Thyroid gland (tissue), 4 donors: ENCODE measurements at regions not wholly inside any gene's neighbourhood (a gene's known extent, or its start where the extent isn't known, plus 50 kb on each side); places are given as distances from the start of the nearest gene placed in this dataset.

Source experiments
- POLR2A ChIP-seq, 2 donors: fragments of 450-650 bp; IDR thresholded peaks; one replicate each; pipeline ENCODE4 v1.6.1; 2017; ENCODE audit warnings: antibody characterized with exemption in 2 of 2, mild to moderate bottlenecking in 2 of 2, moderate library complexity in 1 of 2
- TF ChIP-seq, protein P1 (sequence below), 6 experiments: fragments of 200-600 bp in 3 of 6; fragments of 450-650 bp in 3 of 6; sonication (generic) in 3 of 6; IDR thresholded peaks; one replicate each; pipeline ENCODE4 v1.5.1; 2016 to 2019; ENCODE audit warnings: antibody characterized with exemption in 6 of 6, mild to moderate bottlenecking in 2 of 6, inconsistent platforms in 1 of 6, moderate library complexity in 1 of 6

DNA sequence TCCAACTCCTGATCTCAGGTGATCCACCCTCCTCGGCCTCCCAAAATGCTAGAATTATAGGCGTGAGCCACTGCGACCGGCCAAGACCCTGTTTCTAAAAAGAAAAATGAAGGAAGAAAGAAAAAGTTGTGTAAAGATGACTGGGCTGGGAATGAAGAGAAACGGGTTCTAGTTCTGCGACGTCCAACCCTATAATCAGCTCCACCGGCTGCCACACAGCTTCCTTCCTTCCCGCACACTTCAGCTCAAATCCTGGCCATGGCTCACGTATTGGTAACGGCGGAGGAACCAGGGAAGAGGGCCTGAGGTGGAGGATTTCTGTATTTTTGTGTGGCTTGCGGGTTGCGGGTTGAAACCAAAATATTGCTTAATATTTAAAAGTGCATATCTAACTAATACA lies 88.1 kb downstream of the MYL12B start:
- TF ChIP-seq, protein P1, sequence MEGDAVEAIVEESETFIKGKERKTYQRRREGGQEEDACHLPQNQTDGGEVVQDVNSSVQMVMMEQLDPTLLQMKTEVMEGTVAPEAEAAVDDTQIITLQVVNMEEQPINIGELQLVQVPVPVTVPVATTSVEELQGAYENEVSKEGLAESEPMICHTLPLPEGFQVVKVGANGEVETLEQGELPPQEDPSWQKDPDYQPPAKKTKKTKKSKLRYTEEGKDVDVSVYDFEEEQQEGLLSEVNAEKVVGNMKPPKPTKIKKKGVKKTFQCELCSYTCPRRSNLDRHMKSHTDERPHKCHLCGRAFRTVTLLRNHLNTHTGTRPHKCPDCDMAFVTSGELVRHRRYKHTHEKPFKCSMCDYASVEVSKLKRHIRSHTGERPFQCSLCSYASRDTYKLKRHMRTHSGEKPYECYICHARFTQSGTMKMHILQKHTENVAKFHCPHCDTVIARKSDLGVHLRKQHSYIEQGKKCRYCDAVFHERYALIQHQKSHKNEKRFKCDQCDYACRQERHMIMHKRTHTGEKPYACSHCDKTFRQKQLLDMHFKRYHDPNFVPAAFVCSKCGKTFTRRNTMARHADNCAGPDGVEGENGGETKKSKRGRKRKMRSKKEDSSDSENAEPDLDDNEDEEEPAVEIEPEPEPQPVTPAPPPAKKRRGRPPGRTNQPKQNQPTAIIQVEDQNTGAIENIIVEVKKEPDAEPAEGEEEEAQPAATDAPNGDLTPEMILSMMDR (IDR thresholded peaks at IDR 0.05) = no peak
- no peak for TF ChIP-seq POLR2A (IDR thresholded peaks at IDR 0.05)
